ENCODE measurements at regions not wholly inside any gene's neighbourhood (a gene's known extent, or its start where the extent isn't known, plus 50 kb on each side); places are given as distances from the start of the nearest gene placed in this dataset.

DNA sequence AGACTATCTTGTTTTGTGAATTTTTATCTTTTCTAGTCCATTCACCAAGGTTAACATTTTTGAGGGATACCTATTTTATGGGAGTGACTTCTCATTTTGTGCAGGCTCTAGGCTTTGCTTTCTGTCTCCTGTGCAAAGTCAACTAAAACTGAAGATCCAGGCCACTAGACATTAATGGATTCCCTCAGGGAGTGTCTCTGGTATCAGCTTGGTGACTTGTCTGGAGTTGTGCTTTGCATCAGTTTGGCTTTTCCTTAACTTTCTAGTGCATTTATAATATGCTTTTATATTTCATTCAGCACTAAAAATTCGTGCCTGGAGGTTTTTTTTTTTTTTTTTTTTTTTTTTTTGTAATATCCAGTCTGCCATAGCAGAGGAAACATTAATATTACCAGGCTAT, 144.2 kb downstream of the YIPF5 start:
- H3K4me3 ChIP-seq (replicated peaks; ENCODE audit: low read depth, low read length), result no peak overlapping the region
- TF ChIP-seq, protein P1, sequence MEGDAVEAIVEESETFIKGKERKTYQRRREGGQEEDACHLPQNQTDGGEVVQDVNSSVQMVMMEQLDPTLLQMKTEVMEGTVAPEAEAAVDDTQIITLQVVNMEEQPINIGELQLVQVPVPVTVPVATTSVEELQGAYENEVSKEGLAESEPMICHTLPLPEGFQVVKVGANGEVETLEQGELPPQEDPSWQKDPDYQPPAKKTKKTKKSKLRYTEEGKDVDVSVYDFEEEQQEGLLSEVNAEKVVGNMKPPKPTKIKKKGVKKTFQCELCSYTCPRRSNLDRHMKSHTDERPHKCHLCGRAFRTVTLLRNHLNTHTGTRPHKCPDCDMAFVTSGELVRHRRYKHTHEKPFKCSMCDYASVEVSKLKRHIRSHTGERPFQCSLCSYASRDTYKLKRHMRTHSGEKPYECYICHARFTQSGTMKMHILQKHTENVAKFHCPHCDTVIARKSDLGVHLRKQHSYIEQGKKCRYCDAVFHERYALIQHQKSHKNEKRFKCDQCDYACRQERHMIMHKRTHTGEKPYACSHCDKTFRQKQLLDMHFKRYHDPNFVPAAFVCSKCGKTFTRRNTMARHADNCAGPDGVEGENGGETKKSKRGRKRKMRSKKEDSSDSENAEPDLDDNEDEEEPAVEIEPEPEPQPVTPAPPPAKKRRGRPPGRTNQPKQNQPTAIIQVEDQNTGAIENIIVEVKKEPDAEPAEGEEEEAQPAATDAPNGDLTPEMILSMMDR (IDR thresholded peaks at IDR 0.05; ENCODE audit: low read length, missing control alignments), result no peak

DNA sequence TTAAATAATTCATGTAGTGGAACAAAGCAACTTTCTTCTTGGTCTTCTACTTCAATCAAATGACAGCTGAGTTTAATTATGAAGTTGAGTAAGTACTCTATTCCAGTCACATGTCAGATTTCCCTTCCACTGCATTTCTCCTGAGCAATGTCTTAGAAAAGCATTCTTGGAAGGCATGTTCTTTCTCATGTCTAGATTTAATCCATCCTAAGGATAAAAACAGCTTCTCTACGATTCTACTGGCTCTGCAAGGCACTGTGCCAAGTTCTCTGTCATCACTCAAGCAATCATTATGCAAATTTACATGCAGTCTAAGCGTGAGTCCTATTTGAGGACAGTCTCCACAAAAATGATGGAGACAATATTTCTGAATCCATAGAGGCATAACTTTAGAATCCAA, 142.4 kb downstream of the YIPF5 start:
- peak; percentile 78 for DNase-seq (ENCODE audit: low read depth)
- TF ChIP-seq, protein P1 (IDR thresholded peaks at IDR 0.05; ENCODE audit: low read length, missing control alignments), result no peak
- no peak overlapping the region for H3K4me3 ChIP-seq (replicated peaks; ENCODE audit: low read depth, low read length)

More for the DNA sequence above, 144.2 kb downstream of the YIPF5 start:
- no peak for DNase-seq (ENCODE audit: low read depth)

DNA sequence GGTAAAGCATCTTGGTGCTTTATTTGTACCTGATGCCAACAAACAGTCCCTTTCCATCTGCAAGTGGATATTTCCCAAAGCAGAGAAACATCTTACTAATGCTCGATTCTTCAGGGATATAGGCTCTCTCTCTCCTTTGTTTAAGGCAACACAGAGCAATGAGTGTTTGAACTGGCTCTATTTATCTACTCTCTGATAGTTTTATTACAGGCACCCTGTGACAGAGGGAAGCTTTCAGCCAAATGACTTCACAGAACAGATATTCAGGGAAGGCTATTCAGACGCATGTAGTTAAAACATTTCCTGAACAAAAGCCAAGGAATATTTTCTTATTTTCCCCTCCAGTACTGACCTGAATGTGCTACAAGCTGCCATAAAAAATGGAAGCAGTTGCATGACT, 141.8 kb downstream of the YIPF5 start:
- DNase-seq (ENCODE audit: low read depth), result peak; percentile 88
- peak overlapping the region; percentile 11 for H3K4me3 ChIP-seq (replicated peaks; ENCODE audit: low read depth, low read length)
- TF ChIP-seq, protein P1 (IDR thresholded peaks at IDR 0.05; ENCODE audit: low read length, missing control alignments), result no peak

DNA sequence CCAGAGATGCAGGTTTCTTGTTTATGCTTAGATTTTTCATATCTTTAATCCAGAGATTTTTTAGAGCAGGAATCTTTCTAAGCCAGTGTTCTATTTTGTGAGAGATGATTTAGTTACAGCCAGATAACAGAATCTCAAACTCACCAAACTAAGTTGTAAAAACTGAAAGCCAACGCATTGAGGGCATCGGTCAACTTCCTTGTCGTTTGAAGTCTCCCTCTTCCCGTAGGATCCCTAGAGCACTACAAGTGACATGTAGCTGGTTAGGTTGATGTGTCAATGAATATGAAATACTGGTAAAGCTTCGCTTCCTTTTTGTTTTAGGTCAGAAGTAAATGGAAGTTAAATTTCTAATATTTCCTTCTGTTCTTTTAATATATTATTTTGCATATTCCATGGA, 139.6 kb downstream of the YIPF5 start:
- TF ChIP-seq, protein P1 (IDR thresholded peaks at IDR 0.05; ENCODE audit: low read length, missing control alignments), result no peak
- no peak for DNase-seq (ENCODE audit: low read depth)
- no peak overlapping the region for H3K4me3 ChIP-seq (replicated peaks; ENCODE audit: low read depth, low read length)

DNA sequence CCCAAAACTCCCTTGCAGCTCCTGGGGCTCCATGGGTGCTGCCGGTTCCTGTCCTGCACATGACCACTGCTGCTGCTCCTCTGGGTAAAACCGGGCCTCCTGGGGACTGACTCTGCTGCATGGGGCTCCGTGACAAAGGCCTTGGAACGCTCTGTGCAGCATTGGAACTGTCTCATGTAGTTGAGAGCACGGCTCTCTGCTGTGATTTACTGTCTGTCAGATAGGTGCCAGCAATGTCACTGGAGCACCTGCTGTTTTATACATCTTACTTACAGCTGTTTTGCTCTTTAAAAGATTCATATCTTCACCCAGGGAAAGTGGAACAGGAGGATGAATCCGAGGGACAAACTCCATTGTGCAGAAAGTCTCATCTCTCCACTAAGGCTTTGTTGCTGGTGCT, 138.1 kb downstream of the YIPF5 start:
- DNase-seq (ENCODE audit: low read depth), result no peak
- no peak overlapping the region for H3K4me3 ChIP-seq (replicated peaks; ENCODE audit: low read depth, low read length)
- TF ChIP-seq, protein P1 (IDR thresholded peaks at IDR 0.05; ENCODE audit: low read length, missing control alignments), result no peak

DNA sequence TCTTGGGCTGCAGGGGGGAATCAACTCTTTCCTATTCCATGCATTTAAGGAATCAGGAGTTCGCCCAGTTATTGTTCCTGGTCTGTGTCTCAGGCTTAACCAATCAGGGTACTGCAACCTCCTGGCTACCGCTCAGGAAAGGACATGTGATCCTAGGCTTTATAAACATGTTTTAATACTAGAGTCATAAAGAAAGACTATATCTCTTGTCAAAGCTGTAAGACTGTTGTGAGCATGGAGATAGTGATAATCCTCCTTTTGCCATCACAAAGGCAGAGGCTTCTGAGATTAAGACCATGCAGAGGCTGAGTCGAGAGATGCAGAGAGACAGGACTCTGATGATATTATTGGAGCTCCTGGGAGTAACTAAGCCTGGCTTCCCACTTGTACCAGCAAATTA, 137.0 kb downstream of the YIPF5 start:
- no peak for DNase-seq (ENCODE audit: low read depth)
- no peak overlapping the region for H3K4me3 ChIP-seq (replicated peaks; ENCODE audit: low read depth, low read length)
- TF ChIP-seq, protein P1 (IDR thresholded peaks at IDR 0.05; ENCODE audit: low read length, missing control alignments), result no peak

DNA sequence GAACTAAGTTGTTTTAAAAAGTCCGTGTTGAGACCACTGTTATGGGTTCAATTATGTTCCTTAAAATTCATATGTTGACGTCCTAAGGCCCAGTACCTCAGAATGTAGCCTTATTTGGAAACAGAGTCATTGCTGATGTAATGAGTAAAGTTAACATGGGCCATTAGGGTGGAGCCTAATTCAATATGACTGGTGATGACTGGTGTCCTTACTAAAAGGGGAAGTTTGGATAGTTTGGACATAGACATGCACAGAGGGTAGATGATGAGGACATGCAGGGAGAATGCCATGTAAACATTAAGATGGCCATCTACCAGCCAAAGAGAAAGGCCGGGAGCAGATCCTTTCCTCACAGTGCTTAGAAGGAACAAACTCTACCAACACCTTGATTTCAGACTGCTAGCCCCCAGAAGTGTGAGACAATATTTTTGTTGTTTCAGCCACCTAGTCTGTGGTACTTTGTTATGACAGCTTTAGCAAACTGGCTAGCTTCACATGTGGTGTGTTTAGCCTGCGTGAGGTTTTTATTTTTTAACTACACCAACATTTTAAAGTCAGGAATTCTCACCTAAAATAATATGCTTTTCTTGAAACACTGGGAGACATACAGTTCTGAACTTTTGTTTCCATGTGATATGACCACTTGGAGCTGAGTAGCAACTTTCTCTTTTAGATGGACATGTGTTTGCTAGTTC, 135.3 kb downstream of the YIPF5 start:
- H3K4me3 ChIP-seq (replicated peaks; ENCODE audit: low read depth, low read length), result no peak overlapping the region
- no peak for DNase-seq (ENCODE audit: low read depth)
- TF ChIP-seq, protein P1 (IDR thresholded peaks at IDR 0.05; ENCODE audit: low read length, missing control alignments), result no peak

All from fibroblast of pulmonary artery (primary cell).